Stimulated activated CD8-positive, alpha-beta memory T cell treated with anti-CD3 and anti-CD28 coated beads, Interleukin-2, amount 100 ng/mL, for 48 hours (primary cell): ENCODE measurements at regions not wholly inside any gene's neighbourhood (a gene's known extent, or its start where the extent isn't known, plus 50 kb on each side); places are given as distances from the start of the nearest gene placed in this dataset.
"Not testable (repeated sequence)": the region's sequence is repeated elsewhere in the genome, so short reads cannot be mapped to it uniquely, and the experiment has no call there.

Source experiments
- DNase-seq, 2 donors: peaks; one replicate each; pipeline ENCODE4 v3.0.0-alpha.2; 2020; ENCODE audit warnings: low read depth in 2 of 2

DNA sequence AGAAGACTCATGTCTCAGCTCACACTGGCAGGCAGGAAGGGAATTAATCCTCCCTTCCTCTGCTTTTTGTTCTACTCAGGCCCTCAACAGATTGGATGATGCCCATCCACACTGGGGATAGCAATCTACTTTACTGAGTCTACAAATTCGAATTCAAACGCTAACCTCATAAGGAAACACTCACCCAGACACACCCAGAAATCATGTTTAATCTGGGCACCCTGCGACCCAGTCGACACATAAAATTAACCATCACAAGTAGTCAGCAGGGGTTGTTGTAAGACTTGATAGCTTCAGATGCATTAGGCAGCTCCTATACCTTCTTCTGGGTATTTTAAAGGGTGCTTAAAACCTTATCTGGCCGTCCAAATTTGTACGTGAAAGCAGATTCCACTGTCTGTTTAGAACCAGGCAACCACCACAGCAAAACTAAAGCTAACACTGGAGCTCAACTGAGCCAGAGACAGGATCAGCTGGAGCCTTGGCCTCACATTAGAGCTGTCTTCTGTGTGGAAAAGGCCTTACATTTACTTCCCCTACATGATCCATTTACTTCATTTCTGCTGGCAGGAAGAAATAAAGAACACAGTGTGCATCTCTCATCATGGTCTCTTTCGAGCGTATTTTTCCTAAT is 407.3 kb upstream of the PPP2R3A start:
- no peak for DNase-seq

DNA sequence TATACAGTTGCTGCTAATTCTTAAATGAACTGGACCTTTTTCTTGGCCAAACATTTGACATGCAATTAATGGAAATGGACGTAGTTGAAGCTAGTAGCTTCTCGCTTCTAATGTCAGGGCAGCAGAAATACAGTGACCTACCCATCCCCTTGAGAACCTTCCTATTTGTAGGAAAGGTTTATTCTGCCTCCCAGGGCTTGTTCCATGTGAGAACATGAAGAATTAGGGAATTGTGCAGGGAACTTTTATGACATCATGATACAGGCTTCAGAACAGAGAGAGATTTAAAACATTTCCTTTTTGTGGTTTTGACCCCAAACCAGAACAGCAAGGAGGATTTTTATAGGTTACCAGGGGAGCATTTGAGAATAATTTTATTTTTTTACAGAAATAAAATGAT is 406.6 kb upstream of the PPP2R3A start:
- no peak for DNase-seq

- no peak for DNase-seq
These were observed 405.7 kb upstream of the PPP2R3A start for GRCh38 chr3:135559802-135560201.

DNA sequence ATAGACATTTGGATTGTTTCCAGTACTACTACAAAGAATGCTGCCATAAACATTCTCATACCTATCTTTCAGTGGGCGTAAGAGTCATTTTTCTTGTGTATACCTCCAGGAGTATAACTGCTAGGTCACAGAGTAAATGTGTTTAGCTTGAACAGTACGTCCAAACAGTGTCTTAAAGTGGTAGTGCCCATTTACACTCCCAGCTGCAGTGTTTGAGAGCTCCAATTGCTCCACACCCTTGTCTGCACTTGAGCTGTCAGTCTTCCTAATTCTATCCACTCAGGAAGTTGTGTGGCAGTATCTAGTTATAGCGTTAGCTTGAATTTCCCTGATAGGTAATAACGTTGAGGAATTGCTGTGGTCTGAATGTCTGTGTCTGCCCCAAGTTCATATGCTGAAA is 404.7 kb upstream of the PPP2R3A start:
- DNase-seq: no peak

DNA sequence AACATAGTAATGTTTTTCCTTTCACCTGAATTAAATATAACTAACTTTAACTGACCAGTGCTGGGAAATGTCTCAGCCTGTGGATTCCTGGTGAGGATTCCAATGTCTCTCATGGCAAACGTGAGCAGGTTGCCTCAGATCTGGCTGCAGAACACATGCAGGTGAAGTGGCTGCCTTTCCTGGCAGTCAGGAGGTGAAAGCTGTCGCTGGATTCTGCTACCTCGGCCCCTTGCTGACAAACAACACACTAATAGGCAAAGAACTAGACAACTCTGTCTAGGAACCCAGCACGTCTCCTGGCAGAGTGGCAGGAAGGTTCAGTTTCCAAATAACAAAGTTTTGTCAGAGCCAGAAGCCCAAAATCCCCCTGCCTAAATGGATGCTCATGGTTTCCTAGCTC is 400.8 kb upstream of the PPP2R3A start:
- DNase-seq: no peak

- DNase-seq: no peak
These were observed 400.0 kb upstream of the PPP2R3A start for GRCh38 chr3:135565546-135565945.

DNA sequence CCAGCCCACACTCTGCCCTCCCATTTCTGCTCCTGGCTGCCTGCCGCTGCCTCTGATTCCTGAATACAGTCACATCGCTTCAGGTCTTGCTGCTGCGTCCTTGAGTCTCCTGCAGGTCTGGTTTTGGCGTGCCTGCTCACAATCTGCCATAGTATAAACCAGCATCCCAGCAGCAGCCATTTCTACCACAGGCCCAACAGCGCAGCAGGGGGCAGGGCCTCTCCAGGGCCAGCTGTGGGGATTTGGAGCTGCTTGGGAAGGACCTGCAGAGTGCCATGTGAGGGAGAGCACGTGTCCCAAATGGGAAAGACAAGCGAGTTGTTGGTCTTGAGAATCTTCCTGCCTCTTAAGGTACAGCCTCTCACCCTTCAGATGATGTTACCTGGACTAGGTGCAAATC is 398.3 kb upstream of the PPP2R3A start:
- no peak for DNase-seq

DNA sequence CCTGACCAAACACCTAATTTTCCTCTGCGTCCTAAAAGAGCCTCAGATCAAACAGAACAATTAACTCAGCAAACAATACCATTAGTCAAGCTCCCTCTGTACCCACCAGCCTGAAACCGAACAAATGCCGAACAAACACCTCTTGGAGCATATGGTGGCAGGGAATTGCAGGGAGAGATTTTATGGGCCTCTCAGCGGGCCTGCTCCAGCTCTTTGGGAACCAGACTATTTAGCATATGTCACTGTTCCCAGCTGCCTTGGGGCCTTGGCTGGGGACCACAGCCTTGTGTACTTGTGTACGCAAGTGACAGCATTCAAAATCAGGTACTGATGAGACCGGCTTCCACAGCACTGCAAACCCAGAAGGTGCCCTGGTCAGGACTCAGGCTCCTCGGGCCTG is 388.8 kb upstream of the PPP2R3A start:
- DNase-seq: no peak

- no peak for DNase-seq
These were observed 383.7 kb upstream of the PPP2R3A start for GRCh38 chr3:135581806-135582205.

DNA sequence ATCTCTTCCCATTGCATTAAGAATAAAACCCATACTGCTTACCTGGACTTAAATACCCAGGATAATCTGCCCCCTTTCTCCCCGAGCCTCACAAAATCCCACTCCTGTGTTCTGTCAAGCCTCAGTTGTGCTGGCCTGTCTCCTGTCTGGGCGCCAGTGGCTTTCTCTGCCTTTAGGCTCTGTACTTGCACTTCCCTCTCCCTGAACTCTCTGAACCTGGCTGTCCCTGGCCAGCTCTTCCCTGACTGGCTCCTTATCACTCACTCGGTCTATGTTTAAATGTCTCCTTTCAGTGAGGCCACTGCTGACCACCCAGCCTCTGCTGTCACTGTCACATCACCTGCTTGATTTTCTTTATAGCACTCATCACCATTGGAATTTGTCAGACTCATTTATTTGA is 382.7 kb upstream of the PPP2R3A start:
- DNase-seq: no peak

DNA sequence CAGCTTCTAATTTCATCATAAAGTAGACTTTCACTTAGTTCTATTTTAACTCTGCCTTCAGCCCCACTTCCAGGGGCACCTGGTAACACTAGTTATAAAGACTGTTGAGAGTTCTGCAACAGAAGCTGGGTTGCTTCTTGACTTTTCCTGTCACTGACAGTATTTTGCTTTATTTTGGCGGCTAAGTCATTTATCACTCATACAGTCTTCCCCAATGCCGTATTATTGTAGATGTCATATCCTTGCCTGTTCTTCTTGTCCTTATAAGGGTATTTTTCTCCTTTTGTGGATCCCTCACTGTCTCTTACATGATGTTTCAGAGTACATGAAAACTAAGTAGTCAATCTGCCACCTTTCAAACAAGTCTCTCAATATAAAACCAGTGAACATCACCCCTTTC is 369.0 kb upstream of the PPP2R3A start:
- no peak for DNase-seq

DNA sequence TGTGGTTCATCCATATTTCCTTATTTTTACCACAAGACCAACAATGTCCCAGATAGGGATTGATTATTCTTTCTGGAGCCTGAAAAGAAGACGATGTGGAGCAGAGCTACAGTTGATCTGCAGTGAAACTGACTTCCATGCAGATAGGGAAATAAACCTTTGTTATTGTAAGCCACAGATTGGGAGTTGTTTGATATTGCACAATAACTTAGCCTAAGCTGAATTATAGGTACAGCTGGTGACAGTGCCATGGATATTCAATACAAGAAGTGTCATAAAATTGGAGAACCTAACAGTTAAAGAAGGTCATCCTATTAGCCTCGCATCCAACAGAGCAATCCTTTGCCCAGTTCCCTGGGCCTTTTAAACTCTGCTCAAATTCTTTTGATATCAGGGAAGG is 367.7 kb upstream of the PPP2R3A start:
- no peak for DNase-seq

- no peak for DNase-seq
These were observed 366.9 kb upstream of the PPP2R3A start for GRCh38 chr3:135598597-135598996.

DNA sequence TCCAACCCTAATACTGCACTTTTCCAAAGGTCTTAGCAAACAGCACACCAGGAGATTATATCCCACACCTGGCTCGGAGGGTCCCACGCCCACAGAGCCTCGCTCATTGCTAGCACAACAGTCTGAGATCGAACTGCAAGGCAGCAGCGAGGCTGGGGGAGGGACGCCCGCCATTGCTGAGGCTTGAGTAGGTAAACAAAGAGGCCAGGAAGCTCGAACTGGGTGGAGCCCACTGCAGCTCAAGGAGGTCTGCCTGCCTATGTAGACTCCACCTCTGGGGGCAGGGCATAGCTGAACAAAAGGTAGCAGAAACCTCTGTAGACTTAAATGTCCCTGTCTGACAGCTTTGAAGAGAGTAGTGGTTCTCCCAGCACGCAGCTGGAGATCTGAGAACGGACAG is 361.0 kb upstream of the PPP2R3A start:
- not testable (repeated sequence) for DNase-seq

- DNase-seq: no peak
These were observed 347.4 kb upstream of the PPP2R3A start for GRCh38 chr3:135618123-135618522.

DNA sequence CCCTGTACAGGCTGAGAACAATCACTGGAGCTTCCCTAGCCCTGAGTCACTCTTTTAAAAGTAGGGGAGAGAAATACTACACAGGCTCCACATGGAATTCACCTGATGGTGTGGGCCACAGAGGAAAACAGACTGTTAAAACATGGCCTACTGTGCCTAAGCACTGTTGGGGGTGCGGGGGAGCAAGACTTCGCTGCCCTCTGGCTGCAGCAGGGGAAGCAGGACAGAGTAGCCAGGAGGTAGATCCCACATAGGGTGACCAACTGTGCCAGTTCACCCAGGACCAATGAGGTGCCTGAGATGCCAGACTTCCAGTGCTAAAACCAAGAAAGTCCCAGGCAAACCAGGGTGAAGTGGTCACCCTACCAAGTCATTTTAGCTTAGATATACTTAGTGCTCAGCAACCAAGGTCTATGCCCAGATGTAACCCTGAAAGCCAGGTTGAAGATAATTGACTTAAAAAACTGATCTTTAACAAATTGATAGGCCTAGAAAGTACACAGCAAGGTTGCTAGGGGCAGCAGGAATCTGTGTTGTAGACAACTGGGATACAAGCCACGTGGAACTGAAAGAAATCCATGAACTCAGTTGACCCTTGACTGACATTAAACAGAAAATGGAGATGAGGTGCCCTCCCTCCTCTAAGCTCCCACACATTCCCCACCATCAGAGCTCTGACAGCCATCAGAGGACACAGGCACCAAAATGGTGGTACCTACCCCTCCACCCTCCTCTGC is 344.2 kb upstream of the PPP2R3A start:
- no peak for DNase-seq

GRCh38 chr3:135622215-135622614 is 343.3 kb upstream of the PPP2R3A start:
- no peak for DNase-seq

DNA sequence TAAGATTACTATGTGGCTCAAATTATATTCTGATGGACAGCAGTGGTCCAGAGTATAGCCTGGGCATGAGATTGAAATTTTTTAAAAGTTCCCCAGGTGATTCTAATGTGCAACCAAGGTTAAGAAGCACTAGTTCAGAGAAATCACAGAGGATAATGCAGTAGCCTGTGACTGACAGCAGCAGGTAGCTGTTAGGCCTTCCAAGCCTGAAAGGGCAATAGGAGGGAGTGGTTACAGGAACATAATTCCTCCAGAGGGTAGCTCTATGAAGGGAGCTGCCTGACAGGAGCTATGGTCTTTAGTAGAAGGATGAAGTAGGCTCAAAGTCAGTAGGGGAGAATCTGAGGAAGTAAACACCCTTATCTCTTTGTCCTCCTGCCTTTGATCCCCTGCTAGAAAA is 342.9 kb upstream of the PPP2R3A start:
- DNase-seq: no peak

DNA sequence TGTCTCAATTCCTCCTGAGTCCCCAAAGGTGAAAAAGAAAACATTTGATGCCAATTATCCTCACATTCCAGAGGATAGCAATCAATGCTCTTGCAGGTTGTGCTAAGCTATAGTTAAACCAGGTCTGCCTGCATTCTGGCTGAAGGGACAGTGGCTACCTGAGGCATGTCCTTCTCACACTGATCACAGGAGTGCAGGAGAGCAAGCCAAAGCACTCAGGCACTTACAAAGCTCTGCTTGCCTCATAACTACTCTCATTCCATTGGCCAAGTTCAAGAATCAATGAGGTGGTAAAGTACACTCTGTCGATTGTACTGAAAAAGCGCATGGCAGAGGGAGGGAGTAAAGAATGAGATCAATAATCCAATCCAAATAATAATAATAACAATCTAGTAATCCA is 342.0 kb upstream of the PPP2R3A start:
- DNase-seq: no peak

DNA sequence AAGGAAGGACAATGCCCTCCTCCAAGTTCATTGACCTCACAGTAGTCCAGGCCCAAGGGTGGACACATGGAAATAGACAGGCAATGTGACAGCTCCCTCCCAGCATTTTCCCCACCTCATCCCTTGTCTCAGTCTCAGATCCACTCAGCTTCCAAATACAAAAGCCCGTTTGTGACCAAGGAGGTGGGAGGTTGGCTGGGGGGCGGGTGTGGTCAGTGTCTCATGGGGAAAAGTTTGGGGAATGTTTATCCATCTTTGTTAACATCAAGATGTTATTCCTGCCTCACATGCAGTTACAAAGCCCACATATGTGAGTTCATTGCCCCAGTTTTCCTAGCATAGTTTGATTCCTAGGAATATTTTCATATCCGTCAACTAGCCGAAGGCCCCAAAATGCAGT is 338.5 kb upstream of the PPP2R3A start:
- no peak for DNase-seq

GRCh38 chr3:135629701-135630408 is 335.7 kb upstream of the PPP2R3A start:
- no peak for DNase-seq

DNA sequence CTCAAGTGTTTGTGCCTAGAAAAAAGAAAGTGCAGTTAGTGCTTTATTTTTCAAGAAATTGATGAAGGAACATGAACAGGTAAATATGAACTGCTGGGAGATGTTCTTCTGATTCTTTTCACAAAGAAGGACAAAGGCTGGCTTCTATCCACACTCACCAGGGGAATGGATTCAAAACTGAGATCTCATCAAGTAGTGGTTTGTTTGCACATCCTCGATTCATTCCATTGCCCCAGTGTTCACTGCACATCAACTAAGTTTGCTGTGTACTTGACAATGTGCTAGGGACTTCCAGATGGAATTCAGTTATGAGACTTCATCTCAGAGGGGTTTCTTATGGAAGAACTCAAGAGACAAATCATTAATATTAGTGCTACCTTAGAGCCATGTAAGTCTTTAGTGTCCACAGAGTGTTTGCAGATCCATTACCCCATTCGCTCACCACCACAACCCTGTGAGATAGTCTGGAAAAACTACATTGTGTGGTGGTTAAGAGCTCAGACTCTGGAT is 332.9 kb upstream of the PPP2R3A start:
- no peak for DNase-seq

DNA sequence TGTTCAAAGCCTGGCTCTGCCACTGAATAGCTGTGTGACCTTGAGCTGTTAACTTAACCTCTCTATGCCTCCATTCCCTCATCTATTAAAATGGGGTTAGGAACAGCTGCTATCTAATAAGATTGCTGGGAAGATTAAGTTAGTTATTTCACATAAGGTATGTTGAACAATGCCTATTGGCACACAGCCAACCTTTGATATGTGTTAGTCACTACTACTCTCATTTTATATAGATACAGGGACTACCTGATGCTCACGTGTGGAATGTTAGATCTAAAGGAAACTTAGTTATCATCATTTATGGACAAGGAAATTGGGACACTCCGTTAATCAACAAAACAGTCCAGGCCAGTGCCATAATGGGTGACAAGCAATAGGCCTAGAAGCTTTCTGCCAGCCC is 332.4 kb upstream of the PPP2R3A start:
- DNase-seq: no peak
